Activated naive CD8-positive, alpha-beta T cell treated with anti-CD3 and anti-CD28 coated beads, Interleukin-2, amount 10 ng/mL, durations not matched to agents 7 days and 5 days (primary cell): ENCODE measurements at regions not wholly inside any gene's neighbourhood (a gene's known extent, or its start where the extent isn't known, plus 50 kb on each side); places are given as distances from the start of the nearest gene placed in this dataset.

Experiments
- ATAC-seq: fragments of 150-1000 bp; cut with Tn5 transposase; one replicate; pipeline ENCODE4 v1.10.0; 2021; ENCODE audit warnings: low read depth, moderate library complexity
- POLR2A ChIA-PET: fragments of 350-600 bp; sonication (Branson Sonifier 250); formaldehyde crosslinking; loops from one replicate; lab custom pipeline; 2021; ENCODE audit warnings: antibody characterized with exemption; lab: Charles Lee
- DNase-seq: peaks from one replicate; pipeline ENCODE4 v3.0.0; 2021
- H3K27ac Mint-ChIP-seq: one replicate; pipeline ENCODE4 v1.8.0; 2022; ENCODE audit warnings: mild to moderate bottlenecking, mixed read lengths
- H3K27me3 Mint-ChIP-seq: one replicate; pipeline ENCODE4 v1.8.0; 2022; ENCODE audit warnings: mild to moderate bottlenecking, moderate library complexity, mixed read lengths
- H3K36me3 Mint-ChIP-seq: one replicate; pipeline ENCODE4 v1.8.0; 2021; ENCODE audit warnings: mild to moderate bottlenecking, mixed read lengths
- H3K4me1 Mint-ChIP-seq: one replicate; pipeline ENCODE4 v1.8.0; 2021; ENCODE audit warnings: mixed read lengths
- H3K4me3 Mint-ChIP-seq: one replicate; pipeline ENCODE4 v1.8.0; 2022; ENCODE audit warnings: mild to moderate bottlenecking, moderate library complexity, mixed read lengths
- H3K9me3 Mint-ChIP-seq: one replicate; pipeline ENCODE4 v1.8.0; 2021; ENCODE audit warnings: mixed read lengths

- POLR2A ChIA-PET, result no interaction called here
- no peaks in the 10 kb centered on the region for H3K36me3 Mint-ChIP-seq
- ATAC-seq, result no peak
These were observed 833.2 kb upstream of the SALL3 start for GRCh38 chr18:78146136-78147085.

GRCh38 chr18:78150590-78150989, 829.0 kb upstream of the SALL3 start:
- Mint-ChIP-seq H3K27me3 (no peaks in the 10 kb centered on the region), H3K9me3 (no peaks in the 10 kb centered on the region), H3K36me3 (no peaks in the 10 kb centered on the region), H3K27ac (no peak overlapping the region), H3K4me1 (no peaks in the 10 kb centered on the region), H3K4me3 (no peak overlapping the region)
- POLR2A ChIA-PET, result no interaction called here
- ATAC-seq (no peak), DNase-seq (no peak)

More at GRCh38 chr18:78146136-78147085, 833.2 kb upstream of the SALL3 start:
- Mint-ChIP-seq H3K9me3 (no peaks in the 10 kb centered on the region), H3K4me1 (no peaks in the 10 kb centered on the region), H3K27me3 (no peaks in the 10 kb centered on the region), H3K27ac (no peak overlapping the region), H3K4me3 (no peak overlapping the region)
- DNase-seq, result no peak

GRCh38 chr18:78151234-78151633, 828.4 kb upstream of the SALL3 start:
- no peak for ATAC-seq
- Mint-ChIP-seq H3K27ac (no peak overlapping the region), H3K4me3 (no peak overlapping the region), H3K36me3 (no peaks in the 10 kb centered on the region), H3K9me3 (no peaks in the 10 kb centered on the region), H3K4me1 (no peaks in the 10 kb centered on the region), H3K27me3 (no peaks in the 10 kb centered on the region)
- no peak for DNase-seq
- POLR2A ChIA-PET, result no interaction called here

- no peaks in the 10 kb centered on the region for H3K4me1 Mint-ChIP-seq
- ATAC-seq, result no peak
- H3K27me3 Mint-ChIP-seq, result no peaks in the 10 kb centered on the region
- no peaks in the 10 kb centered on the region for H3K36me3 Mint-ChIP-seq
- no peak for DNase-seq
- H3K9me3 Mint-ChIP-seq, result no peaks in the 10 kb centered on the region
- POLR2A ChIA-PET, result no interaction called here
- H3K4me3 Mint-ChIP-seq, result no peak overlapping the region
- H3K27ac Mint-ChIP-seq, result no peak overlapping the region
These were observed 827.5 kb upstream of the SALL3 start for GRCh38 chr18:78151948-78152725.

GRCh38 chr18:78153362-78153761, 826.3 kb upstream of the SALL3 start:
- Mint-ChIP-seq H3K27ac (no peak overlapping the region), H3K9me3 (no peaks in the 10 kb centered on the region), H3K27me3 (no peaks in the 10 kb centered on the region), H3K36me3 (no peaks in the 10 kb centered on the region), H3K4me3 (no peak overlapping the region), H3K4me1 (no peaks in the 10 kb centered on the region)
- no peak for DNase-seq
- POLR2A ChIA-PET, result no interaction called here
- ATAC-seq, result no peak

- H3K36me3 Mint-ChIP-seq, result no peaks in the 10 kb centered on the region
- no peaks in the 10 kb centered on the region for H3K9me3 Mint-ChIP-seq
- H3K27me3 Mint-ChIP-seq, result no peaks in the 10 kb centered on the region
- no peaks in the 10 kb centered on the region for H3K4me1 Mint-ChIP-seq
- no peak overlapping the region for H3K4me3 Mint-ChIP-seq
- ATAC-seq (no peak), DNase-seq (no peak)
- POLR2A ChIA-PET, result no interaction called here
- H3K27ac Mint-ChIP-seq, result no peak overlapping the region
These were observed 825.2 kb upstream of the SALL3 start for GRCh38 chr18:78154444-78154843.

GRCh38 chr18:78154853-78155252, 824.8 kb upstream of the SALL3 start:
- POLR2A ChIA-PET, result no interaction called here
- Mint-ChIP-seq H3K4me1 (no peaks in the 10 kb centered on the region), H3K4me3 (no peak overlapping the region), H3K27me3 (no peaks in the 10 kb centered on the region), H3K9me3 (no peaks in the 10 kb centered on the region), H3K27ac (no peak overlapping the region), H3K36me3 (no peaks in the 10 kb centered on the region)
- ATAC-seq (no peak), DNase-seq (no peak)

- no peaks in the 10 kb centered on the region for H3K4me1 Mint-ChIP-seq
- no peaks in the 10 kb centered on the region for H3K9me3 Mint-ChIP-seq
- POLR2A ChIA-PET, result no interaction called here
- H3K27me3 Mint-ChIP-seq, result no peaks in the 10 kb centered on the region
- DNase-seq (no peak), ATAC-seq (no peak)
- no peak overlapping the region for H3K4me3 Mint-ChIP-seq
- no peaks in the 10 kb centered on the region for H3K36me3 Mint-ChIP-seq
- H3K27ac Mint-ChIP-seq, result no peak overlapping the region
These were observed 823.2 kb upstream of the SALL3 start for GRCh38 chr18:78156466-78156865.

GRCh38 chr18:78158943-78159342, 820.7 kb upstream of the SALL3 start:
- ATAC-seq (no peak), DNase-seq (no peak)
- no peak overlapping the region for H3K4me3 Mint-ChIP-seq
- POLR2A ChIA-PET, result no interaction called here
- H3K4me1 Mint-ChIP-seq, result no peaks in the 10 kb centered on the region
- H3K27me3 Mint-ChIP-seq, result peaks cover 2% of the 10 kb centered on the region
- H3K27ac Mint-ChIP-seq, result no peak overlapping the region
- no peaks in the 10 kb centered on the region for H3K9me3 Mint-ChIP-seq
- no peaks in the 10 kb centered on the region for H3K36me3 Mint-ChIP-seq

GRCh38 chr18:78159397-78159796, 820.2 kb upstream of the SALL3 start:
- Mint-ChIP-seq H3K27me3 (peaks cover 2% of the 10 kb centered on the region), H3K36me3 (no peaks in the 10 kb centered on the region), H3K27ac (no peak overlapping the region), H3K9me3 (no peaks in the 10 kb centered on the region), H3K4me3 (no peak overlapping the region), H3K4me1 (no peaks in the 10 kb centered on the region)
- ATAC-seq, result no peak
- no peak for DNase-seq
- POLR2A ChIA-PET, result no interaction called here

- Mint-ChIP-seq H3K4me3 (no peak overlapping the region), H3K36me3 (no peaks in the 10 kb centered on the region), H3K27ac (no peak overlapping the region), H3K27me3 (peaks cover 2% of the 10 kb centered on the region), H3K4me1 (no peaks in the 10 kb centered on the region), H3K9me3 (no peaks in the 10 kb centered on the region)
- POLR2A ChIA-PET, result no interaction called here
- DNase-seq (no peak), ATAC-seq (no peak)
These were observed 818.5 kb upstream of the SALL3 start for GRCh38 chr18:78160961-78161656.

- Mint-ChIP-seq H3K27me3 (peaks cover 2% of the 10 kb centered on the region), H3K4me1 (no peaks in the 10 kb centered on the region), H3K36me3 (no peaks in the 10 kb centered on the region), H3K4me3 (no peak overlapping the region), H3K27ac (no peak overlapping the region), H3K9me3 (no peaks in the 10 kb centered on the region)
- POLR2A ChIA-PET, result no interaction called here
- no peak for ATAC-seq
- no peak for DNase-seq
These were observed 814.1 kb upstream of the SALL3 start for GRCh38 chr18:78165525-78165924.

GRCh38 chr18:78168526-78168925, 811.1 kb upstream of the SALL3 start:
- no peaks in the 10 kb centered on the region for H3K4me1 Mint-ChIP-seq
- no peak for ATAC-seq
- no peaks in the 10 kb centered on the region for H3K9me3 Mint-ChIP-seq
- H3K4me3 Mint-ChIP-seq, result no peak overlapping the region
- H3K27me3 Mint-ChIP-seq, result no peaks in the 10 kb centered on the region
- POLR2A ChIA-PET, result no interaction called here
- no peaks in the 10 kb centered on the region for H3K36me3 Mint-ChIP-seq
- DNase-seq, result no peak
- no peak overlapping the region for H3K27ac Mint-ChIP-seq
